GM12892 (cell line): ENCODE measurements at regions not wholly inside any gene's neighbourhood (a gene's known extent, or its start where the extent isn't known, plus 50 kb on each side); places are given as distances from the start of the nearest gene placed in this dataset.

Experiments used
- DNase-seq: peaks from one replicate; pipeline ENCODE4 v3.0.0; 2011; ENCODE audit not compliant: insufficient read length
- FAIRE-seq: peaks from 2 replicates; lab custom pipeline; 2011; peaks lifted over from hg19 to GRCh38; lab: Jason Lieb, UNC
- POLR2A ChIP-seq: IDR thresholded peaks from 2 replicates; pipeline ENCODE4 v1.6.1; 2011; ENCODE audit warnings: low read depth, low read length, control low read depth
- POLR2AphosphoS5 ChIP-seq: IDR thresholded peaks from 2 replicates; pipeline ENCODE4 v1.6.1; 2011; ENCODE audit warnings: low read depth, low read length, control low read depth
- TAF1 ChIP-seq: IDR thresholded peaks from 2 replicates; pipeline ENCODE4 v1.6.1; 2011; ENCODE audit warnings: low read depth, mild to moderate bottlenecking, control low read depth, low read length, borderline replicate concordance

- FAIRE-seq (no peak), DNase-seq (no peak)
- no peak for TF ChIP-seq POLR2A
- TF ChIP-seq TAF1, result no peak
- TF ChIP-seq POLR2AphosphoS5, result no peak
These were observed 246.3 kb upstream of the TAS2R1 start for GRCh38 chr5:9876451-9876850.

DNA sequence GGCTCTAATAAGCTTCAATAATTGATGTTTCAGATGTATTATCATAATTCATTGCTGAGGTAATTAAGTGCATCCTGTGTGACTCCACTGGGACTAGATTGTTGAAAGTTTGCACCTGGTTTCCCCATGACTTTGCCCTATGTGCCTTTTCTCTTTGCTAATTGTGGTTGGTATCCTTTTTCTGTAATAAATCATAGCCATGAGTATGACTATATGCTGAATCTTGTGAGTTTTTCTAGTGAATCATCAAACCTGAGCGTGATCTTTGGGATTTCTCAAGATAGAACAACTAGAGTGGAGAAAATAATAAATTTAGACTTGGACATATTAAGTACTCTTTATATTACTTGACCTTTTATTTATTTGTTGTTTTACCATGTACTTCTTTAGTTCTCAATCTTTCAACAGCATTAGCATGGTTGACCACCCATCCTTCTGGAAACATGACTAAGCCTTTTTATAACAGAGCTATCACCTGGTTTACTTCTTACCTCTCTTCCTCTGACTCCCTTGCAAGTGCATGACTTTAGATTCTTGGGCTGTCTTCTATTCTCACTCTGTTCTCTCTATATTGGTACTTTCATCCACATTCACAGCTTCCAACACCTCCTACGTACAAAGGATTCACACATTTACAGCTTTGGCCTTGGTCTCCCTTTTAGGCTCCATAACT is 239.6 kb upstream of the TAS2R1 start:
- FAIRE-seq, result no peak
- no peak for DNase-seq
- TF ChIP-seq POLR2A (no peak), POLR2AphosphoS5 (no peak), TAF1 (no peak)

DNA sequence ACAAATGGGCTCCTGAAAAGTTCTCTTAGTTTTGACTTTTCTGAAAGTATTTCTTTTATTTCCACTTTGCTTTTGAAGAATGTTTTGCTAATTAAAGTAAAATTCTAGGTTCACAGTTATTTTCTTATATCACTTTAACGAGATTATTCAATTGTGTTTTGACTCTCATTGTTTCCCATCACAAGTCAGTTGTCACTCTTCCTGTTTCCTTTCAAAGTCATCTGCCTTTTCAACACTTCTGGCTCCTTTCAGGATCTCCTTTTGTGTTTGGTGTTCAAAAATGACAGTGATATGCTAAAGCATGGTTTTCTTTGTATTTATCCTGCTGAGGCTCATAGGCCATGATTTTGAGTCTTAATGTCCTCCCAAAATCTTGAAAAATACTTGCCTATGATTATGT is 235.4 kb upstream of the TAS2R1 start:
- no peak for DNase-seq
- TF ChIP-seq POLR2A, result no peak
- TF ChIP-seq POLR2AphosphoS5, result no peak
- no peak for TF ChIP-seq TAF1
- no peak for FAIRE-seq

DNA sequence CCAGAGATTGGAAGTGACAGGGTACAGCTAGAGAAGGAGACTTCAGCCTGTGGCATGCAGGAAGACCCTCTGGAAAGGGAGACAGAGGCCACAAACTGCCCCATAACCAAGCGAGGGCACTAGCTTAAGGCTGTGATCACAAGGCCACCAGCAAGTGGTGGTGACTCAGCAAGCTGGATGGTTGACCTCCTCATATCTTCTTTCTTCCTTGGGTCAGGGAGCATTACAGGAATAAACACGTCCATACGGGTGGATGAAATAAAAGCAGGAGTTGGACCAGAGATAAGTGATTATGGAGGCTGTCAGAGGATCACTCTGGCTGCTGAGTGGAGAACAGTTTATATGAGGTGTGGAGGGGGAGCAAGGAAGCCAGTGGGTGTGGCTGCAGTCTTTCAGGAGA is 234.6 kb upstream of the TAS2R1 start:
- no peak for FAIRE-seq

GRCh38 chr5:9863486-9863885 is 233.3 kb upstream of the TAS2R1 start:
- DNase-seq (no peak), FAIRE-seq (no peak)
- TF ChIP-seq POLR2A (no peak), POLR2AphosphoS5 (no peak), TAF1 (no peak)

More for the DNA sequence above, 234.6 kb upstream of the TAS2R1 start:
- TF ChIP-seq TAF1 (no peak), POLR2AphosphoS5 (no peak), POLR2A (no peak)
- no peak for DNase-seq

GRCh38 chr5:9861666-9862256 is 231.6 kb upstream of the TAS2R1 start:
- TF ChIP-seq POLR2AphosphoS5 (no peak), TAF1 (no peak), POLR2A (no peak)
- DNase-seq (no peak), FAIRE-seq (no peak)

DNA sequence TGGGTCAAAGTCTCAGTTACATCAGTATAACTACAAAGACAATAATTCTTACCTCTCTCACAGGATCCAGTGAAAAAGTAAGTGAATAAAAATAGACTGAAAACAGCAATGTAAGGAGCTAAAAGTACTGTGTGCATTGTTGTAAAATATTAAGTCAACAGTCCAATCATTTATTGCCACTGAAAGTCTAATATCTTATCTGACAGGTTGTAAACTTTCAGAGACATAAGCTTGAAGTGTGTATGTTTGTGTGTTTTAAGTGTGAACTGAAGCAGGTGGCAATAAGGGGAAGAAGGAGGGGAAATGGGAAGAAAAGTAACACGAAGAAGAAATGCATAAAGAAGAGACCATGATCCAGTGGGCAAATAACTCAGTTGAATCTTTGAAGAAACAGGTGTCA is 229.7 kb upstream of the TAS2R1 start:
- DNase-seq (no peak), FAIRE-seq (no peak)
- TF ChIP-seq POLR2AphosphoS5 (no peak), POLR2A (no peak), TAF1 (no peak)

DNA sequence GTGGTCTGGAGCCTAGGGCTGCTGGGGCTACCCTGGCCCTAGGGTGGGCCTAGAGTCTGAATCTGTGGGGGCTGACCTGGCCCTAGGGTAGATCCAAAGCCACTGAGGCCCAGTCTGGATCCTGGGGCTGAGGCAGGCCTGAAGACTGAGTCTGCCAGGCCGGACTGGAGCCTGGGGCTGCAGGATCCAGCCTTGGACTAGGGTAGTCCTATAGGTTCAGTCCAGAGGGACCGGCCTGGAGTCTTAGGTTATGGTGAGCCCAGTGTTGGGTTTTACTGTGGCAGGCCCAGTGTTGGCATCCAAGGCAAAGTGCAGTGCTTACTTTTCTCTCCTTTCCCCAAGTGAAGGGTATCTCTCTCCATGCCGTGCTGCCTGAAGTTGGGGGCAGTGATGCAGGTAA is 227.9 kb upstream of the TAS2R1 start:
- DNase-seq, result no peak
- no peak for FAIRE-seq
- TF ChIP-seq POLR2A (no peak), POLR2AphosphoS5 (no peak), TAF1 (no peak)

GRCh38 chr5:9853309-9853708 is 223.2 kb upstream of the TAS2R1 start:
- DNase-seq (no peak), FAIRE-seq (no peak)
- no peak for TF ChIP-seq POLR2A
- TF ChIP-seq POLR2AphosphoS5, result no peak
- no peak for TF ChIP-seq TAF1

- TF ChIP-seq TAF1, result no peak
- no peak for DNase-seq
- no peak for FAIRE-seq
These were observed 222.5 kb upstream of the TAS2R1 start for GRCh38 chr5:9852671-9853070.

- FAIRE-seq (no peak), DNase-seq (no peak)
- no peak for TF ChIP-seq TAF1
- TF ChIP-seq POLR2AphosphoS5, result no peak
- no peak for TF ChIP-seq POLR2A
These were observed 221.3 kb upstream of the TAS2R1 start for GRCh38 chr5:9851458-9851857.

GRCh38 chr5:9850456-9850855 is 220.3 kb upstream of the TAS2R1 start:
- DNase-seq (no peak), FAIRE-seq (no peak)
- TF ChIP-seq TAF1, result no peak
- no peak for TF ChIP-seq POLR2AphosphoS5
- no peak for TF ChIP-seq POLR2A

DNA sequence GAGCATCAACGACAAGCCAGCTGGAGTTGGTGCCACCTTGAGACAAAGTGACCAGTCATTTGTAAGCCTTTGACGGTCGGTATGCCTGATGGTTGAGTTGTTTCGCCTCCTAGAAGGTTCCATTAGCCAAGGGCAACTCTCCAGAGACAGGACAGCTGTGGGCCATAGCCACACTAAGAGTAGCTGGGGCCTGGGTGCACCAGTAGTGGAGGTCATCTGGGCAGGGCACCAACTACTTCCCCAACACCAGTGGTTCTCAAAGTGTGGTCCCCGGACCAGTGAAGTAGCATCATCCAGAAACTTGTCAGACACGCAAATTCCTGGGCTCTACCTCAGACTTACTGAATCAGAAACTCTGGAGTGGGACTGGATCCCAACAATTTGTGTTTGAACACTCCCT is 217.5 kb upstream of the TAS2R1 start:
- FAIRE-seq, result no peak
- no peak for TF ChIP-seq TAF1
- TF ChIP-seq POLR2AphosphoS5, result no peak
- TF ChIP-seq POLR2A, result no peak
- no peak for DNase-seq

DNA sequence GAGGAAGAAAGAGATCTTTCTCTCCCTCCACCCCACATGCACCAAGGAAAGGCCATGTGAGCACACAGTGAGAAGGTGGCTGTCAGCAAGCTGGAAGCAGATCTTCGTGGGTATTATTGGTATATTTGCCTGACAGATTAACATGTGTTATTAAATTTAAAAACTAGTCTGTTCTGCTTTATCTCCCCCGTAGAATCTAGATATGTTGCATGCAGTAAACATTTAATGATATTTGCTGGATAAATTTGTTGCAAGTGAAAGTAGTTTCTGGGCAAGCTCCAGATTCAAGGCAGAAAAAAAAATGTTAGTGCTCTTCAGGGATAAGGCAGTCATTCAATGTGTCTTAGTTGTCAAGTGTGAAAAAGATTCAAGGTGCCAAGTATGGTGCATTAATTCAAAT is 215.0 kb upstream of the TAS2R1 start:
- DNase-seq (no peak), FAIRE-seq (no peak)
- TF ChIP-seq TAF1 (no peak), POLR2A (no peak), POLR2AphosphoS5 (no peak)
